ENCODE measurements at regions not wholly inside any gene's neighbourhood (a gene's known extent, or its start where the extent isn't known, plus 50 kb on each side); places are given as distances from the start of the nearest gene placed in this dataset.

DNA sequence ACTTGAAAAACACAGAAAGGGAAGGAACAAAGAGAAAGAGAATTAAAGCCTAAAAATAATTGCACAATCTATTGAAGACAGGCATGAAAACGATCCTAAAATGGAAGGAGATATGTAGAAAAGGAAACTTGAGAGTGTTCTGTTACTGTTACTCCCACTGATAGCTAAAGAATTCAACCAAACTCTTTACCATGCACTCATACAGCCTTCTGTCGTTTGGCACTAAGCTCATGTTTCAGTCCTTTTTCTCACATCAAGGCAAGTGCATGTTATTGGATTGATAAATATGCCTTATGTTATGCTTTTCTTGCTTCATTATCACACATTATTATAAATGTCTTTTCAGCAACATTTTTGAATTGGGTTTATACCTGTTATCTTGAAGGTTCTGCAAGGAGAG lies 696.5 kb downstream of the EFNA5 start:
- no peak overlapping the region for H2BK120ac ChIP-seq (ENCODE audit: low read depth, low read length)
- no peaks in the 10 kb centered on the region for H3K79me2 ChIP-seq (ENCODE audit: control insufficient read depth, insufficient read depth, low read length)
- H2AK5ac ChIP-seq (ENCODE audit: low read length): no peak overlapping the region
- H3K4ac ChIP-seq (ENCODE audit: low read depth, low read length): no peak overlapping the region
- H3K4me1 ChIP-seq (ENCODE audit: control insufficient read depth, low read depth, low read length): no peaks in the 10 kb centered on the region
- no peak overlapping the region for H3K4me3 ChIP-seq (ENCODE audit: low read length)
- no peak overlapping the region for H2BK5ac ChIP-seq (ENCODE audit: low read length)
- no peak overlapping the region for H2BK15ac ChIP-seq (replicated peaks; ENCODE audit: low read depth)
- H3K79me1 ChIP-seq (ENCODE audit: low read length): no peaks in the 10 kb centered on the region
- H4K8ac ChIP-seq (ENCODE audit: low read depth, low read length): no peak overlapping the region
- H3K23ac ChIP-seq (ENCODE audit: low read length): no peak overlapping the region
- DNase-seq: no peak
- no peak overlapping the region for H3K4me2 ChIP-seq (ENCODE audit: low read length)
- H4K5ac ChIP-seq (ENCODE audit: low read length): no peak overlapping the region
- no CpG with 5 or more reads among the region's 2 CpGs for WGBS (ENCODE audit: extremely low coverage, insufficient coverage, low lambda C conversion rate)
- H3K18ac ChIP-seq (ENCODE audit: low read length): no peak overlapping the region
- H3K9ac ChIP-seq (ENCODE audit: low read length): no peak overlapping the region
- no peaks in the 10 kb centered on the region for H3K36me3 ChIP-seq (ENCODE audit: control insufficient read depth, insufficient read depth, low read length)
- no peak overlapping the region for H3K27ac ChIP-seq (ENCODE audit: low read depth, low read length)
- no peak overlapping the region for H3K56ac ChIP-seq (ENCODE audit: low read length)
- no peaks in the 10 kb centered on the region for H3K27me3 ChIP-seq (ENCODE audit: insufficient read depth, low read length, poor library complexity)

GRCh38 chr5:106966686-106967315 lies 703.9 kb downstream of the EFNA5 start:
- H4K5ac ChIP-seq (ENCODE audit: low read length): no peak overlapping the region
- WGBS (ENCODE audit: extremely low coverage, insufficient coverage, low lambda C conversion rate): no CpG with 5 or more reads among the region's 4 CpGs

GRCh38 chr5:106964132-106964531 lies 706.6 kb downstream of the EFNA5 start:
- Histone ChIP-seq H3K4me2 (ENCODE audit: low read length) (no peak overlapping the region), H4K5ac (ENCODE audit: low read length) (no peak overlapping the region), H3K9ac (ENCODE audit: low read length) (no peak overlapping the region), H3K4ac (ENCODE audit: low read depth, low read length) (no peak overlapping the region), H2BK15ac (replicated peaks; ENCODE audit: low read depth) (no peak overlapping the region), H3K27me3 (ENCODE audit: insufficient read depth, low read length, poor library complexity) (no peaks in the 10 kb centered on the region), H2AK5ac (ENCODE audit: low read length) (no peak overlapping the region), H3K27ac (ENCODE audit: low read depth, low read length) (no peak overlapping the region), H3K4me1 (ENCODE audit: control insufficient read depth, low read depth, low read length) (peaks cover 2% of the 10 kb centered on the region), H2BK5ac (ENCODE audit: low read length) (no peak overlapping the region), H3K79me1 (ENCODE audit: low read length) (no peaks in the 10 kb centered on the region), H3K23ac (ENCODE audit: low read length) (no peak overlapping the region), H3K79me2 (ENCODE audit: control insufficient read depth, insufficient read depth, low read length) (no peaks in the 10 kb centered on the region), H3K56ac (ENCODE audit: low read length) (no peak overlapping the region), H3K4me3 (ENCODE audit: low read length) (no peak overlapping the region), H3K36me3 (ENCODE audit: control insufficient read depth, insufficient read depth, low read length) (no peaks in the 10 kb centered on the region), H3K18ac (ENCODE audit: low read length) (no peak overlapping the region), H4K8ac (ENCODE audit: low read depth, low read length) (no peak overlapping the region), H2BK120ac (ENCODE audit: low read depth, low read length) (no peak overlapping the region)
- DNase-seq: no peak
- no CpG with 5 or more reads among the region's 1 CpG for WGBS (ENCODE audit: extremely low coverage, insufficient coverage, low lambda C conversion rate)

More at GRCh38 chr5:106966686-106967315, 703.9 kb downstream of the EFNA5 start:
- H3K23ac ChIP-seq (ENCODE audit: low read length): no peak overlapping the region
- no peak overlapping the region for H2BK5ac ChIP-seq (ENCODE audit: low read length)
- H3K4ac ChIP-seq (ENCODE audit: low read depth, low read length): no peak overlapping the region
- no peaks in the 10 kb centered on the region for H3K79me1 ChIP-seq (ENCODE audit: low read length)
- no peak overlapping the region for H3K9ac ChIP-seq (ENCODE audit: low read length)
- H3K27ac ChIP-seq (ENCODE audit: low read depth, low read length): no peak overlapping the region
- no peak overlapping the region for H4K8ac ChIP-seq (ENCODE audit: low read depth, low read length)
- no peak overlapping the region for H3K56ac ChIP-seq (ENCODE audit: low read length)
- H3K4me3 ChIP-seq (ENCODE audit: low read length): no peak overlapping the region
- no peak overlapping the region for H3K18ac ChIP-seq (ENCODE audit: low read length)
- H3K36me3 ChIP-seq (ENCODE audit: control insufficient read depth, insufficient read depth, low read length): no peaks in the 10 kb centered on the region
- no peaks in the 10 kb centered on the region for H3K4me1 ChIP-seq (ENCODE audit: control insufficient read depth, low read depth, low read length)
- no peak overlapping the region for H2BK120ac ChIP-seq (ENCODE audit: low read depth, low read length)
- DNase-seq: no peak
- no peak overlapping the region for H2AK5ac ChIP-seq (ENCODE audit: low read length)
- H3K4me2 ChIP-seq (ENCODE audit: low read length): no peak overlapping the region
- H3K27me3 ChIP-seq (ENCODE audit: insufficient read depth, low read length, poor library complexity): no peaks in the 10 kb centered on the region
- H2BK15ac ChIP-seq (replicated peaks; ENCODE audit: low read depth): no peak overlapping the region
- H3K79me2 ChIP-seq (ENCODE audit: control insufficient read depth, insufficient read depth, low read length): no peaks in the 10 kb centered on the region

- Histone ChIP-seq H3K27me3 (ENCODE audit: insufficient read depth, low read length, poor library complexity) (no peaks in the 10 kb centered on the region), H2AK5ac (ENCODE audit: low read length) (no peak overlapping the region), H3K18ac (ENCODE audit: low read length) (no peak overlapping the region), H3K4ac (ENCODE audit: low read depth, low read length) (no peak overlapping the region), H3K79me2 (ENCODE audit: control insufficient read depth, insufficient read depth, low read length) (no peaks in the 10 kb centered on the region), H2BK5ac (ENCODE audit: low read length) (no peak overlapping the region), H3K79me1 (ENCODE audit: low read length) (no peaks in the 10 kb centered on the region), H2BK120ac (ENCODE audit: low read depth, low read length) (no peak overlapping the region), H3K56ac (ENCODE audit: low read length) (no peak overlapping the region), H3K4me1 (ENCODE audit: control insufficient read depth, low read depth, low read length) (peaks cover 3% of the 10 kb centered on the region), H3K4me2 (ENCODE audit: low read length) (no peak overlapping the region), H4K5ac (ENCODE audit: low read length) (no peak overlapping the region), H4K8ac (ENCODE audit: low read depth, low read length) (no peak overlapping the region), H2BK15ac (replicated peaks; ENCODE audit: low read depth) (no peak overlapping the region), H3K23ac (ENCODE audit: low read length) (no peak overlapping the region), H3K27ac (ENCODE audit: low read depth, low read length) (no peak overlapping the region), H3K36me3 (ENCODE audit: control insufficient read depth, insufficient read depth, low read length) (no peaks in the 10 kb centered on the region), H3K4me3 (ENCODE audit: low read length) (no peak overlapping the region), H3K9ac (ENCODE audit: low read length) (no peak overlapping the region)
- DNase-seq: no peak
- no CpG with 5 or more reads among the region's 1 CpG for WGBS (ENCODE audit: extremely low coverage, insufficient coverage, low lambda C conversion rate)
These were observed 707.1 kb downstream of the EFNA5 start for GRCh38 chr5:106963630-106964029.

- Histone ChIP-seq H2BK15ac (replicated peaks; ENCODE audit: low read depth) (no peak overlapping the region), H3K27ac (ENCODE audit: low read depth, low read length) (no peak overlapping the region)
These were observed 708.1 kb downstream of the EFNA5 start for GRCh38 chr5:106962464-106963230.

More at GRCh38 chr5:106962464-106963230, 708.1 kb downstream of the EFNA5 start:
- no peaks in the 10 kb centered on the region for H3K36me3 ChIP-seq (ENCODE audit: control insufficient read depth, insufficient read depth, low read length)
- no peak overlapping the region for H2BK120ac ChIP-seq (ENCODE audit: low read depth, low read length)
- no peak overlapping the region for H4K5ac ChIP-seq (ENCODE audit: low read length)
- H4K8ac ChIP-seq (ENCODE audit: low read depth, low read length): no peak overlapping the region
- H3K56ac ChIP-seq (ENCODE audit: low read length): no peak overlapping the region
- DNase-seq: peak; percentile 54
- H3K79me2 ChIP-seq (ENCODE audit: control insufficient read depth, insufficient read depth, low read length): no peaks in the 10 kb centered on the region
- H2BK5ac ChIP-seq (ENCODE audit: low read length): no peak overlapping the region
- H3K4me2 ChIP-seq (ENCODE audit: low read length): no peak overlapping the region
- H3K18ac ChIP-seq (ENCODE audit: low read length): no peak overlapping the region
- no peaks in the 10 kb centered on the region for H3K27me3 ChIP-seq (ENCODE audit: insufficient read depth, low read length, poor library complexity)
- no peak overlapping the region for H3K4me3 ChIP-seq (ENCODE audit: low read length)
- WGBS (ENCODE audit: extremely low coverage, insufficient coverage, low lambda C conversion rate): no CpG with 5 or more reads among the region's 7 CpGs
- H2AK5ac ChIP-seq (ENCODE audit: low read length): no peak overlapping the region
- peaks cover 3% of the 10 kb centered on the region for H3K4me1 ChIP-seq (ENCODE audit: control insufficient read depth, low read depth, low read length)
- H3K23ac ChIP-seq (ENCODE audit: low read length): no peak overlapping the region
- no peaks in the 10 kb centered on the region for H3K79me1 ChIP-seq (ENCODE audit: low read length)
- H3K4ac ChIP-seq (ENCODE audit: low read depth, low read length): no peak overlapping the region
- no peak overlapping the region for H3K9ac ChIP-seq (ENCODE audit: low read length)
